HG03460 (cell line): ENCODE measurements at regions not wholly inside any gene's neighbourhood (a gene's known extent, or its start where the extent isn't known, plus 50 kb on each side); places are given as distances from the start of the nearest gene placed in this dataset.
"Not testable (repeated sequence)": the region's sequence is repeated elsewhere in the genome, so short reads cannot be mapped to it uniquely, and the experiment has no call there.

Experiments used
- ATAC-seq: cut with Tn5 transposase; IDR thresholded peaks from one replicate; pipeline ENCODE4 v1.9.1; 2021; ENCODE audit not compliant: unreplicated experiment

- ATAC-seq: not testable (repeated sequence)
Measured at GRCh38 chrX:144188489-144188888, 304.6 kb downstream of the UBE2NL start.

GRCh38 chrX:144197057-144197456 lies 313.2 kb downstream of the UBE2NL start:
- not testable (repeated sequence) for ATAC-seq

- ATAC-seq: not testable (repeated sequence)
Measured at GRCh38 chrX:144202726-144203125, 318.9 kb downstream of the UBE2NL start.

GRCh38 chrX:144208360-144209024 lies 324.6 kb downstream of the UBE2NL start:
- ATAC-seq: not testable (repeated sequence)

- no peak for ATAC-seq
Measured at GRCh38 chrX:144214651-144215050, 330.8 kb downstream of the UBE2NL start.

GRCh38 chrX:144219035-144219434 lies 335.2 kb downstream of the UBE2NL start:
- ATAC-seq: no peak

- ATAC-seq: not testable (repeated sequence)
Measured at GRCh38 chrX:144231116-144231785, 347.4 kb downstream of the UBE2NL start.

- ATAC-seq: no peak
Measured at GRCh38 chrX:144253356-144253755, 369.5 kb downstream of the UBE2NL start.

GRCh38 chrX:144259054-144259453 lies 375.2 kb downstream of the UBE2NL start:
- no peak for ATAC-seq

- no peak for ATAC-seq
Measured at GRCh38 chrX:144265641-144266040, 381.8 kb downstream of the UBE2NL start.

- no peak for ATAC-seq
Measured at GRCh38 chrX:144275367-144275766, 391.5 kb downstream of the UBE2NL start.

- no peak for ATAC-seq
Measured at GRCh38 chrX:144275843-144276242, 392.0 kb downstream of the UBE2NL start.

GRCh38 chrX:144293229-144293628 lies 409.4 kb downstream of the UBE2NL start:
- no peak for ATAC-seq

- no peak for ATAC-seq
Measured at GRCh38 chrX:144295921-144296320, 412.1 kb downstream of the UBE2NL start.

GRCh38 chrX:144297221-144297620 lies 413.4 kb downstream of the UBE2NL start:
- no peak for ATAC-seq

GRCh38 chrX:144327495-144327894 lies 443.6 kb downstream of the UBE2NL start:
- no peak for ATAC-seq

- ATAC-seq: no peak
Measured at GRCh38 chrX:144333429-144333828, 449.6 kb downstream of the UBE2NL start.

- no peak for ATAC-seq
Measured at GRCh38 chrX:144334577-144334976, 450.7 kb downstream of the UBE2NL start.

- no peak for ATAC-seq
Measured at GRCh38 chrX:144335402-144335801, 451.5 kb downstream of the UBE2NL start.

GRCh38 chrX:144379156-144379555 lies 495.3 kb downstream of the UBE2NL start:
- no peak for ATAC-seq

- ATAC-seq: no peak
Measured at GRCh38 chrX:144388738-144389137, 504.9 kb downstream of the UBE2NL start.
